ENCODE measurements at regions not wholly inside any gene's neighbourhood (a gene's known extent, or its start where the extent isn't known, plus 50 kb on each side); places are given as distances from the start of the nearest gene placed in this dataset.
"Not testable (repeated sequence)": the region's sequence is repeated elsewhere in the genome, so short reads cannot be mapped to it uniquely, and the experiment has no call there.

- Histone ChIP-seq H3K36me3 (no peaks in the 10 kb centered on the region), H3K27me3 (replicated peaks; ENCODE audit: insufficient read depth) (no peaks in the 10 kb centered on the region), H3K27ac (no peak overlapping the region), H3K4me1 (replicated peaks) (no peaks in the 10 kb centered on the region), H3K9me3 (no peaks in the 10 kb centered on the region), H3K4me3 (no peak overlapping the region)
- DNase-seq (ENCODE audit: low spot score) = no peak
- intact Hi-C loops (cut with DNase I) = no loop called here
- TF ChIP-seq POLR2A (IDR thresholded peaks at IDR 0.05) (no peak), POLR2AphosphoS5 (IDR thresholded peaks at IDR 0.05) (no peak), CTCF (IDR thresholded peaks at IDR 0.05) (no peak)
These were observed 185.8 kb upstream of the SMIM30 start for GRCh38 chr7:113304104-113304503.

- H3K36me3 ChIP-seq; H3K27ac ChIP-seq; H3K4me1 ChIP-seq (replicated peaks); H3K4me3 ChIP-seq; intact Hi-C loops (cut with DNase I); DNase-seq (ENCODE audit: low spot score); H3K9me3 ChIP-seq; H3K27me3 ChIP-seq (replicated peaks; ENCODE audit: insufficient read depth): not testable (repeated sequence)
These were observed 185.0 kb upstream of the SMIM30 start for GRCh38 chr7:113303388-113303787.

GRCh38 chr7:113301983-113302382 lies 183.6 kb upstream of the SMIM30 start:
- Histone ChIP-seq H3K4me1 (replicated peaks) (no peaks in the 10 kb centered on the region), H3K36me3 (no peaks in the 10 kb centered on the region), H3K27ac (no peak overlapping the region), H3K9me3 (no peaks in the 10 kb centered on the region), H3K4me3 (no peak overlapping the region), H3K27me3 (replicated peaks; ENCODE audit: insufficient read depth) (no peaks in the 10 kb centered on the region)
- intact Hi-C loops (cut with DNase I) = no loop called here
- WGBS = 88% methylated on average over 1 of the region's 1 CpG
- no peak for DNase-seq (ENCODE audit: low spot score)
- no peak for TF ChIP-seq POLR2A (IDR thresholded peaks at IDR 0.05)
- TF ChIP-seq POLR2AphosphoS5 (IDR thresholded peaks at IDR 0.05) = no peak
- TF ChIP-seq CTCF (IDR thresholded peaks at IDR 0.05) = no peak

- TF ChIP-seq CTCF (IDR thresholded peaks at IDR 0.05) = no peak
- no peak for TF ChIP-seq POLR2AphosphoS5 (IDR thresholded peaks at IDR 0.05)
- TF ChIP-seq POLR2A (IDR thresholded peaks at IDR 0.05) = no peak
- no peak for DNase-seq (ENCODE audit: low spot score)
- H3K36me3 ChIP-seq = no peaks in the 10 kb centered on the region
- intact Hi-C loops (cut with DNase I) = no loop called here
- no peak overlapping the region for H3K4me3 ChIP-seq
- no peaks in the 10 kb centered on the region for H3K27me3 ChIP-seq (replicated peaks; ENCODE audit: insufficient read depth)
- H3K4me1 ChIP-seq (replicated peaks) = no peaks in the 10 kb centered on the region
- no peaks in the 10 kb centered on the region for H3K9me3 ChIP-seq
- H3K27ac ChIP-seq = no peak overlapping the region
- 74% methylated on average over 3 of the region's 3 CpGs for WGBS
These were observed 182.8 kb upstream of the SMIM30 start for GRCh38 chr7:113301141-113301540.

GRCh38 chr7:113299748-113300147 lies 181.4 kb upstream of the SMIM30 start:
- TF ChIP-seq POLR2AphosphoS5 (IDR thresholded peaks at IDR 0.05) = no peak
- no peak for TF ChIP-seq POLR2A (IDR thresholded peaks at IDR 0.05)
- no peak for TF ChIP-seq CTCF (IDR thresholded peaks at IDR 0.05)
- H3K4me3 ChIP-seq = no peak overlapping the region
- no peaks in the 10 kb centered on the region for H3K9me3 ChIP-seq
- H3K27ac ChIP-seq = no peak overlapping the region
- no peaks in the 10 kb centered on the region for H3K27me3 ChIP-seq (replicated peaks; ENCODE audit: insufficient read depth)
- DNase-seq (ENCODE audit: low spot score) = no peak
- H3K4me1 ChIP-seq (replicated peaks) = no peaks in the 10 kb centered on the region
- no peaks in the 10 kb centered on the region for H3K36me3 ChIP-seq
- intact Hi-C loops (cut with DNase I) = no loop called here

GRCh38 chr7:113298501-113298900 lies 180.1 kb upstream of the SMIM30 start:
- Histone ChIP-seq H3K9me3 (no peaks in the 10 kb centered on the region), H3K36me3 (no peaks in the 10 kb centered on the region), H3K27me3 (replicated peaks; ENCODE audit: insufficient read depth) (no peaks in the 10 kb centered on the region), H3K4me3 (no peak overlapping the region), H3K27ac (no peak overlapping the region), H3K4me1 (replicated peaks) (no peaks in the 10 kb centered on the region)
- no peak for DNase-seq (ENCODE audit: low spot score)
- intact Hi-C loops (cut with DNase I) = no loop called here
- TF ChIP-seq CTCF (IDR thresholded peaks at IDR 0.05) (no peak), POLR2A (IDR thresholded peaks at IDR 0.05) (no peak), POLR2AphosphoS5 (IDR thresholded peaks at IDR 0.05) (no peak)
